ENCODE measurements at regions not wholly inside any gene's neighbourhood (a gene's known extent, or its start where the extent isn't known, plus 50 kb on each side); places are given as distances from the start of the nearest gene placed in this dataset.

DNA sequence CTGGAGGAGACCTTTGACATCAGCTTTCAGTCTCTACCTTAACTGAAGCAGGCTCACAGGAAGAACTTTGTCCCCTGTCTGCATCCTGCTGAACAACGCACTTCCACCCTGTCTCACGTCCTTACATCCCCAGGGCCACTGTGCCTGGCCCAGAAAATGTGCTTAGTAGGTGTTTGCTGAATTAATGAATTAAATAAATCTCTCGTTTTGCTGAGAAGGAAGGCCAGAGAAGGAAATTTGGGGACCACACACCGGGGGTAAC lies 54.3 kb upstream of the CREB3L1 start:
- no peak for DNase-seq (ENCODE audit: low read depth)
- TF ChIP-seq, protein P1, sequence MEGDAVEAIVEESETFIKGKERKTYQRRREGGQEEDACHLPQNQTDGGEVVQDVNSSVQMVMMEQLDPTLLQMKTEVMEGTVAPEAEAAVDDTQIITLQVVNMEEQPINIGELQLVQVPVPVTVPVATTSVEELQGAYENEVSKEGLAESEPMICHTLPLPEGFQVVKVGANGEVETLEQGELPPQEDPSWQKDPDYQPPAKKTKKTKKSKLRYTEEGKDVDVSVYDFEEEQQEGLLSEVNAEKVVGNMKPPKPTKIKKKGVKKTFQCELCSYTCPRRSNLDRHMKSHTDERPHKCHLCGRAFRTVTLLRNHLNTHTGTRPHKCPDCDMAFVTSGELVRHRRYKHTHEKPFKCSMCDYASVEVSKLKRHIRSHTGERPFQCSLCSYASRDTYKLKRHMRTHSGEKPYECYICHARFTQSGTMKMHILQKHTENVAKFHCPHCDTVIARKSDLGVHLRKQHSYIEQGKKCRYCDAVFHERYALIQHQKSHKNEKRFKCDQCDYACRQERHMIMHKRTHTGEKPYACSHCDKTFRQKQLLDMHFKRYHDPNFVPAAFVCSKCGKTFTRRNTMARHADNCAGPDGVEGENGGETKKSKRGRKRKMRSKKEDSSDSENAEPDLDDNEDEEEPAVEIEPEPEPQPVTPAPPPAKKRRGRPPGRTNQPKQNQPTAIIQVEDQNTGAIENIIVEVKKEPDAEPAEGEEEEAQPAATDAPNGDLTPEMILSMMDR (IDR thresholded peaks at IDR 0.05; ENCODE audit: insufficient read depth, low read depth, low read length, missing control alignments) = no peak
- no peak overlapping the region for H3K4me3 ChIP-seq (ENCODE audit: low read length)

DNA sequence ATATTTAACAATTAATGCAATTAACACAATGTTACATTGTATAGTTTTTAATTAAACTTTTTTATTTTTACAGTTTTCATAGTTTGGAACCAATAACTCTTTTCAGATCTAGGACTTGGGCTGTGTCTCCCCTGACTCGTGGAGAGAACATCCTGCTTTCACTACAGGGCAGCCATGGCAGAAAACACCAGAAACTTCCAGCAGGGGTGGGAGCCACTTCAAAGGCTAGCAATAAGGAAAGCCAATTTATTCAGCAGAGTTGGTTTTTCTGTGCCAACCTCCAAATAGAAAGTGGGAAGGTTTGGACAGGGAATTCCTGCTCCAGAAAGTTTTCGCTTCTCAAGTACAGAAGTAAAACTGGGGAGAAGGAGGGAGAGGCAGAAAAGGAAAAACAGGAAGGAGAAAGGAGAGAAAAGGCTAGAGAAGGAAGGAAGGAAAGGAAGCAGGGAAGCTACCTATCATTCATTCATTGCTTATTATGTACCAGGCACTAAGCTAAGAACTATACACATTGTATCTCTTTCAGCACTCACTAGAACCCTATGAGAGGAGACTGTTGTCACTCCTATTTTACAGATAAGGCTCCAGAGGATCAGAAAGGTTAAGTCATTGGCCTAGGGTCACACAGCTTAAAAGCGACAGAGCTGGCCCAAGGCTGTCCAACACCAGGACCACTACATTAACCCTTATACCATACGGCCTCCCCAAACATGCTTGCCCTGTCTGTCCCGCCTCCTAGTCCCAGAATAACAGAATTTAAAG lies 54.8 kb upstream of the CREB3L1 start:
- no peak for DNase-seq (ENCODE audit: low read depth)
- TF ChIP-seq, protein P1 (IDR thresholded peaks at IDR 0.05; ENCODE audit: insufficient read depth, low read depth, low read length, missing control alignments) = no peak
- no peak overlapping the region for H3K4me3 ChIP-seq (ENCODE audit: low read length)

DNA sequence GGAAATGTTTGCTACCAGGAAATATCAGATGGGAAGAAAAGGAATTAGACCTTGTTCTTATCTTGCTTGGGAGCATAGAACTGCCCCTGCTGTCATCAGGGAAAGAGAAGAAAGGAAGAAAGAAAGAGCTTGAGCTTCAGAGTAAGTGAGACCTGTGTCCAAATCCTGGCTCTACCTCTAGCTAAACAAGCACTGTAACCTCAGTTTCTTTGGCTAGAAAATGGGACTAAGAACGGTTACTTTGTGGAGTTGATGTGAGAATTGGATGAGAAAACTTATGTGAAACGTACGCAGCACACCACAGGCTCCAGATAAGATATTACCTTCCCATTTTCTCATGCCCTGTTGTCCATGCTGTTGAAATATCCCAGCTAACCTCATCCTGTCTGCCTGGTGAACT lies 57.1 kb upstream of the CREB3L1 start:
- H3K4me3 ChIP-seq (ENCODE audit: low read length) = no peak overlapping the region
- DNase-seq (ENCODE audit: low read depth) = no peak
- TF ChIP-seq, protein P1 (IDR thresholded peaks at IDR 0.05; ENCODE audit: insufficient read depth, low read depth, low read length, missing control alignments) = no peak

DNA sequence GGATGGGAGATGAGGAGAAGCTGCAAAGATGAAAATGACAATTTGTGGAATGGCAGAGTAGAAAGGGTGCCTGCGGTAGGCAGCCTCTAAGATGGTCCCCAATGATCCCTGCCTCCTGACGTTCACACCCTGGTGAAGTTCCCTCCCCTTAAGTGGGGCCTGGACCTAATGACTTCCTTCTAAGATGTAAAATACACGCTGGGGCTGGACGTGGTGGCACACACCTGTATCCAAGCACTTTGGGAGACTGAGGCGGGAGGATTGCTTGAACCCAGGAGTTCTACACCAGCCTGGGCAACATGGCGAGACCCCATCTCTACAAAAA lies 60.7 kb upstream of the CREB3L1 start:
- TF ChIP-seq, protein P1 (IDR thresholded peaks at IDR 0.05; ENCODE audit: insufficient read depth, low read depth, low read length, missing control alignments) = no peak
- no peak overlapping the region for H3K4me3 ChIP-seq (ENCODE audit: low read length)
- no peak for DNase-seq (ENCODE audit: low read depth)

DNA sequence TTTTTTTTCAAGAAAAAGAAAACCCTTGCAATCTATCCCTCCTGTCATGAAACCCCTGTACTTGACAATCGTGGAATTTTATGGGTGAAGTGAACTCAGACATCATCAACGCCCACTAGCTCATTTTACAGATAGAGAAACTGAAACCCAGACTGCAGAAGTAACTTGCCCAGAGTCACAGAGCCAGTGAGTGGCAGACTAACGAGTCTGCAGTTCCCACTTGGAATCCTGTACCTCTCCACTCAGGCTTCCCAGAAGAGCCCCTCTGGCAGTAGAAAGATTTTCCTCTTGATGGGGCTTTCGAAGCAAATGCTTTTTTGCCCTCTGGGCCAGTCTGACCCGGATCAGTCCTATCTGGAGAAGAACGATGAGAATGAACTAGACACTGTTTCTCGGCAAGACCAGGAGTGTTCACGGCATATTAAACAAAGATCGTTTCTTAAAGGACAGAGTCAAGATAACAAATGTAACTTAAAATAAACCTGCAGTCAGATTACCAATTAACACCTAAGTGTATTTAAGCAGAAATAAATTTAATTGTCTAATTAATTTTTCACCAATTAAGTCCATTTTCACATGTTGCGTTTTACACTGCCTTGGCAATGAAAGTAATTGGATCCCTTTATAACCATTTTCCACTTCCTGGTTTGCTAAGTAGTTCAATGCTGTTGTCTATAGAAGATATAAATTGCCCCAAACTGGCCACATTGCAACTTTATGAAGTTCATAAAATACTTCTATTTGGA lies 61.3 kb upstream of the CREB3L1 start:
- no peak for DNase-seq (ENCODE audit: low read depth)
- TF ChIP-seq, protein P1 (IDR thresholded peaks at IDR 0.05; ENCODE audit: insufficient read depth, low read depth, low read length, missing control alignments) = no peak
- H3K4me3 ChIP-seq (ENCODE audit: low read length) = no peak overlapping the region

DNA sequence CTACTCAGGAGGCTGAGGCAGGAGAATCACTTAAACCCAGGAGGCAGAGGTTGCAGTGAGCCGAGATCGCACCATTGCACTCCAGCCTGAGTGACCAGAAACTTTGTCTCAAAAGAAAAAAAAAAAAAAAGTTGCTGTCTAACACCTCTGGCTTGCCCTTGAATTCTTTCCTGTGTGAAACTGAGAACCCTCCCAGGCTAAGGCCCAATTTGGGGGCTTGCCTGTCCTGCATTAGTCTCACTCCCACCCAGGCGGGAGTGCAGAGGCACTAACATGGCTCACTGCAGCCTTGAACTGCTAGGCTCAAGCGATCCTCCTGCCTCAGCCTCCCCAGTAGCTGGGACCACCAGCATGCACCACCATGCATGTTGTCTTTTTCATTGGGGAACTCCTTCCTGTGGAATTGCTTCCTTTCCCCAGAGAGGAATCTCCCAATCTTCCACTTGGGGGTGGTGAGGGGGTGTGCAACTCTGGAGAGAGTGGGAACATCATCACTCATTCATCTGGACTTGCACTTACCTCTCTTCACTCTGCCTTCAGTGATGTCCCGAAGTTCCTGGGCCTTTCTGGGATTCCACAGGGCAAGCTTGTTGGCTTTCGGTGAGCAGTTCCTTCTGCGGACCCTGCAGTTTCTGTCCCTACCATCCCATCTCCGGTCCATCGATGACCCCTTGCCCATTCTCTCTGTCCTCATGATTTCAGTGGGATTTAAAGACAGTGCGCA lies 62.1 kb upstream of the CREB3L1 start:
- H3K4me3 ChIP-seq (ENCODE audit: low read length) = no peak overlapping the region
- TF ChIP-seq, protein P1 (IDR thresholded peaks at IDR 0.05; ENCODE audit: insufficient read depth, low read depth, low read length, missing control alignments) = no peak
- DNase-seq (ENCODE audit: low read depth) = no peak

Measured in epithelial cell of esophagus (primary cell).